ENCODE measurements at regions not wholly inside any gene's neighbourhood (a gene's known extent, or its start where the extent isn't known, plus 50 kb on each side); places are given as distances from the start of the nearest gene placed in this dataset.

GRCh38 chr15:25054943-25055342 is 100.2 kb downstream of the SNRPN start:
- Histone ChIP-seq H3K9me1 (replicated peaks; ENCODE audit: control insufficient read depth, extremely low read depth, insufficient read depth, low read length) (no peaks in the 10 kb centered on the region), H3K36me3 (ENCODE audit: control insufficient read depth in 2 of 2, extremely low read depth in 1 of 2, insufficient read depth in 2 of 2, low read length in 2 of 2) (peaks cover 7 to 67% of the 10 kb centered on the region in 2 experiments), H3K4me1 (ENCODE audit: control insufficient read depth, extremely low read depth, insufficient read depth, low read length) (no peaks in the 10 kb centered on the region), H3K79me2 (ENCODE audit: control insufficient read depth, insufficient read depth, low read length) (no peaks in the 10 kb centered on the region), H3K4me3 (replicated peaks in 1 of 3; ENCODE audit: insufficient read depth in 1 of 3, low read depth in 1 of 3, low read length in 3 of 3) (no peak overlapping the region), H3K4me2 (ENCODE audit: insufficient read depth, low read length) (no peak overlapping the region), H3K27ac (ENCODE audit: insufficient read depth, low read depth, low read length) (no peak overlapping the region), H2AFZ (ENCODE audit: low read depth, low read length) (no peak overlapping the region), H3K9ac (replicated peaks; ENCODE audit: extremely low read depth, insufficient read depth, low read length) (no peak overlapping the region), H3K9me3 (replicated peaks; ENCODE audit: control insufficient read depth, insufficient read depth, low read length) (peaks cover 65% of the 10 kb centered on the region), H4K20me1 (replicated peaks; ENCODE audit: control insufficient read depth, extremely low read depth, insufficient read depth, low read length) (no peaks in the 10 kb centered on the region), H3K27me3 (ENCODE audit: control insufficient read depth in 2 of 2, insufficient read depth in 2 of 2, low read length in 2 of 2) (no peaks in the 10 kb centered on the region)
- intact Hi-C loops (cut with micrococcal nuclease) (no loop called here), dilution Hi-C loops (cut with MboI; ENCODE audit: extremely low pct_ligation_motif_present, low sequenced_read_pairs) (no loop called here)
- BruUV-seq (replicated peaks), result no TSS peak
- ChIA-PET POLR2A (no interaction called here), CTCF (no interaction called here)
- TF ChIP-seq JUN (IDR thresholded peaks at IDR 0.05; ENCODE audit: borderline replicate concordance, insufficient read depth, insufficient read length, low read depth), result no peak
- TF ChIP-seq EZH2 (IDR thresholded peaks at IDR 0.05; ENCODE audit: borderline replicate concordance, low read depth, low read length, severe bottlenecking), result no peak
- TF ChIP-seq FOS (IDR thresholded peaks at IDR 0.05; ENCODE audit: borderline replicate concordance, insufficient read depth, low read length), result no peak
- TF ChIP-seq GATA2 (IDR thresholded peaks at IDR 0.05; ENCODE audit: insufficient read depth, insufficient read length, low read depth, low read length), result no peak
- TF ChIP-seq MYC (IDR thresholded peaks at IDR 0.05; ENCODE audit: low read depth, low read length), result no peak
- TF ChIP-seq, protein P1, sequence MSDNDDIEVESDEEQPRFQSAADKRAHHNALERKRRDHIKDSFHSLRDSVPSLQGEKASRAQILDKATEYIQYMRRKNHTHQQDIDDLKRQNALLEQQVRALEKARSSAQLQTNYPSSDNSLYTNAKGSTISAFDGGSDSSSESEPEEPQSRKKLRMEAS (IDR thresholded peaks at IDR 0.05; ENCODE audit: insufficient read depth, insufficient read length), result no peak
- no peak for TF ChIP-seq POLR2AphosphoS5 (IDR thresholded peaks at IDR 0.05; ENCODE audit: insufficient read depth, low read depth, low read length)
- no peak for TF ChIP-seq POLR2A (IDR thresholded peaks at IDR 0.05; ENCODE audit: low read depth, low read length)
- TF ChIP-seq, protein P2, sequence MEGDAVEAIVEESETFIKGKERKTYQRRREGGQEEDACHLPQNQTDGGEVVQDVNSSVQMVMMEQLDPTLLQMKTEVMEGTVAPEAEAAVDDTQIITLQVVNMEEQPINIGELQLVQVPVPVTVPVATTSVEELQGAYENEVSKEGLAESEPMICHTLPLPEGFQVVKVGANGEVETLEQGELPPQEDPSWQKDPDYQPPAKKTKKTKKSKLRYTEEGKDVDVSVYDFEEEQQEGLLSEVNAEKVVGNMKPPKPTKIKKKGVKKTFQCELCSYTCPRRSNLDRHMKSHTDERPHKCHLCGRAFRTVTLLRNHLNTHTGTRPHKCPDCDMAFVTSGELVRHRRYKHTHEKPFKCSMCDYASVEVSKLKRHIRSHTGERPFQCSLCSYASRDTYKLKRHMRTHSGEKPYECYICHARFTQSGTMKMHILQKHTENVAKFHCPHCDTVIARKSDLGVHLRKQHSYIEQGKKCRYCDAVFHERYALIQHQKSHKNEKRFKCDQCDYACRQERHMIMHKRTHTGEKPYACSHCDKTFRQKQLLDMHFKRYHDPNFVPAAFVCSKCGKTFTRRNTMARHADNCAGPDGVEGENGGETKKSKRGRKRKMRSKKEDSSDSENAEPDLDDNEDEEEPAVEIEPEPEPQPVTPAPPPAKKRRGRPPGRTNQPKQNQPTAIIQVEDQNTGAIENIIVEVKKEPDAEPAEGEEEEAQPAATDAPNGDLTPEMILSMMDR (IDR thresholded peaks at IDR 0.05; ENCODE audit: extremely low read depth in 1 of 2, insufficient read depth in 1 of 2, low read depth in 1 of 2, low read length in 2 of 2), result no peak
- FAIRE-seq (no peak), DNase-seq (ENCODE audit: low read depth, low spot score) (no peak)
